Keratinocyte (primary cell): ENCODE measurements at regions not wholly inside any gene's neighbourhood (a gene's known extent, or its start where the extent isn't known, plus 50 kb on each side); places are given as distances from the start of the nearest gene placed in this dataset.

ENCODE experiments used
- DNase-seq: peaks from one replicate; pipeline ENCODE4 v3.0.0-alpha.2; 2011; ENCODE audit warnings: low read depth, missing footprints, low spot score
- FAIRE-seq: peaks from 2 replicates; lab custom pipeline; 2011; peaks lifted over from hg19 to GRCh38; lab: Jason Lieb, UNC
- H2AFZ ChIP-seq: 2 replicates; pipeline ENCODE4 v1.6.0; 2012; ENCODE audit warnings: low read length, control low read depth, inconsistent platforms; ENCODE audit not compliant: control insufficient read depth
- H3K27ac ChIP-seq: 2 replicates; pipeline ENCODE4 v1.5.1; 2011; ENCODE audit warnings: low read length; ENCODE audit not compliant: control insufficient read depth, insufficient read depth
- H3K27me3 ChIP-seq: 3 replicates; pipeline ENCODE4 v1.6.0; 2011; ENCODE audit warnings: low read length; ENCODE audit not compliant: control insufficient read depth, insufficient read depth; ENCODE audit errors: extremely low read depth
- H3K36me3 ChIP-seq, 2 experiments: 2 replicates in 1 of 2; 3 replicates in 1 of 2; pipeline ENCODE4 v1.5.1; 2011; ENCODE audit warnings: low read length in 2 of 2, mild to moderate bottlenecking in 1 of 2; ENCODE audit not compliant: control insufficient read depth in 2 of 2, insufficient read depth in 2 of 2; ENCODE audit errors: extremely low read depth in 1 of 2
- H3K4me1 ChIP-seq: 3 replicates; pipeline ENCODE4 v1.5.1; 2011; ENCODE audit warnings: low read length; ENCODE audit not compliant: control insufficient read depth, insufficient read depth; ENCODE audit errors: extremely low read depth
- H3K4me2 ChIP-seq: 3 replicates; pipeline ENCODE4 v1.6.0; 2011; ENCODE audit warnings: low read depth, low read length; ENCODE audit not compliant: control insufficient read depth, insufficient read depth; ENCODE audit errors: extremely low read depth
- H3K4me3 ChIP-seq, 3 experiments: fragments of 200-600 bp in 1 of 3; sonication (generic) in 1 of 3; 2 replicates in 2 of 3; 3 replicates in 1 of 3; pipeline ENCODE4 v1.5.1; 2011 to 2016; ENCODE audit warnings: low read length in 3 of 3, mild to moderate bottlenecking in 3 of 3, control low read depth in 2 of 3, inconsistent platforms in 1 of 3, low read depth in 1 of 3, mixed read lengths in 1 of 3, mixed run types in 1 of 3, moderate library complexity in 1 of 3; ENCODE audit not compliant: control insufficient read depth in 2 of 3, insufficient read depth in 2 of 3; ENCODE audit errors: extremely low read depth in 1 of 3
- H3K79me2 ChIP-seq: 2 replicates; pipeline ENCODE4 v1.6.0; 2012; ENCODE audit warnings: low read length; ENCODE audit not compliant: control insufficient read depth, insufficient read depth
- H3K9ac ChIP-seq: 3 replicates; pipeline ENCODE4 v1.6.0; 2011; ENCODE audit warnings: low read length; ENCODE audit not compliant: control insufficient read depth, insufficient read depth; ENCODE audit errors: extremely low read depth
- H3K9me1 ChIP-seq: 3 replicates; pipeline ENCODE4 v1.6.0; 2011; ENCODE audit warnings: low read length; ENCODE audit not compliant: control insufficient read depth, insufficient read depth; ENCODE audit errors: extremely low read depth
- H3K9me3 ChIP-seq: 2 replicates; pipeline ENCODE4 v1.5.1; 2012; ENCODE audit warnings: low read depth, low read length; ENCODE audit not compliant: control insufficient read depth
- H4K20me1 ChIP-seq: 3 replicates; pipeline ENCODE4 v1.6.0; 2011; ENCODE audit warnings: low read length; ENCODE audit not compliant: control insufficient read depth, insufficient read depth; ENCODE audit errors: extremely low read depth
- CTCF ChIP-seq, 3 experiments: IDR thresholded peaks in 1 of 3; conservative IDR thresholded peaks in 1 of 3; optimal IDR thresholded peaks in 1 of 3; 2 replicates in 2 of 3; 3 replicates in 1 of 3; pipeline versions ENCODE3 to v1.5.1; 2011; ENCODE audit warnings: low read length in 3 of 3, mild to moderate bottlenecking in 3 of 3, moderate library complexity in 2 of 3, control low read depth in 1 of 3, inconsistent platforms in 1 of 3; ENCODE audit not compliant: insufficient read depth in 2 of 3; ENCODE audit errors: extremely low read depth in 1 of 3
- EZH2 ChIP-seq: IDR thresholded peaks from one replicate; pipeline ENCODE4 v1.6.1; 2012; ENCODE audit warnings: inconsistent platforms, mild to moderate bottlenecking, low read length, moderate library complexity
- dilution Hi-C: fragments of 300-500 bp; cut with MboI; formaldehyde crosslinking; loops from one replicate; pipeline ENCODE4 v1.7.0; 2020; ENCODE audit warnings: low sequenced_read_pairs; ENCODE audit not compliant: extremely low pct_ligation_motif_present

GRCh38 chr21:35838987-35839763 lies 221.2 kb downstream of the SETD4 start:
- no peak overlapping the region for H3K27ac ChIP-seq
- no peaks in the 10 kb centered on the region for H3K79me2 ChIP-seq
- H3K27me3 ChIP-seq = peaks cover 2% of the 10 kb centered on the region
- TF ChIP-seq EZH2 (no peak), CTCF (optimal IDR thresholded peaks at IDR 0.05 in 1 of 3, IDR thresholded peaks at IDR 0.05 in 1 of 3, conservative IDR thresholded peaks at IDR 0.05 in 1 of 3; ENCODE audit: extremely low read depth in 1 of 3, insufficient read depth in 2 of 3, low read length in 3 of 3) (no peak)
- H3K4me1 ChIP-seq = no peaks in the 10 kb centered on the region
- dilution Hi-C loops = no loop called here
- no peaks in the 10 kb centered on the region for H4K20me1 ChIP-seq
- FAIRE-seq (no peak), DNase-seq (no peak)
- H3K4me3 ChIP-seq = no peak overlapping the region
- H3K9ac ChIP-seq = no peak overlapping the region
- no peaks in the 10 kb centered on the region for H3K9me1 ChIP-seq
- no peaks in the 10 kb centered on the region for H3K9me3 ChIP-seq
- no peak overlapping the region for H2AFZ ChIP-seq
- no peak overlapping the region for H3K4me2 ChIP-seq
- no peaks in the 10 kb centered on the region for H3K36me3 ChIP-seq

- no peak overlapping the region for H3K9ac ChIP-seq
- H3K4me1 ChIP-seq = no peaks in the 10 kb centered on the region
- peaks cover 2% of the 10 kb centered on the region for H3K27me3 ChIP-seq
- H3K4me3 ChIP-seq = no peak overlapping the region
- no peaks in the 10 kb centered on the region for H3K9me1 ChIP-seq
- no peak for DNase-seq
- no peaks in the 10 kb centered on the region for H3K79me2 ChIP-seq
- H2AFZ ChIP-seq = no peak overlapping the region
- no peaks in the 10 kb centered on the region for H3K9me3 ChIP-seq
- H3K27ac ChIP-seq = no peak overlapping the region
- TF ChIP-seq CTCF (optimal IDR thresholded peaks at IDR 0.05 in 1 of 3, IDR thresholded peaks at IDR 0.05 in 1 of 3, conservative IDR thresholded peaks at IDR 0.05 in 1 of 3; ENCODE audit: extremely low read depth in 1 of 3, insufficient read depth in 2 of 3, low read length in 3 of 3) (no peak), EZH2 (no peak)
- H3K4me2 ChIP-seq = no peak overlapping the region
- FAIRE-seq = no peak
- dilution Hi-C loops = no loop called here
- no peaks in the 10 kb centered on the region for H4K20me1 ChIP-seq
- H3K36me3 ChIP-seq = no peaks in the 10 kb centered on the region
Measured at GRCh38 chr21:35838350-35838749, 222.0 kb downstream of the SETD4 start.
